ENCODE measurements at regions not wholly inside any gene's neighbourhood (a gene's known extent, or its start where the extent isn't known, plus 50 kb on each side); places are given as distances from the start of the nearest gene placed in this dataset.
"Not testable (repeated sequence)": the region's sequence is repeated elsewhere in the genome, so short reads cannot be mapped to it uniquely, and the experiment has no call there.

DNA sequence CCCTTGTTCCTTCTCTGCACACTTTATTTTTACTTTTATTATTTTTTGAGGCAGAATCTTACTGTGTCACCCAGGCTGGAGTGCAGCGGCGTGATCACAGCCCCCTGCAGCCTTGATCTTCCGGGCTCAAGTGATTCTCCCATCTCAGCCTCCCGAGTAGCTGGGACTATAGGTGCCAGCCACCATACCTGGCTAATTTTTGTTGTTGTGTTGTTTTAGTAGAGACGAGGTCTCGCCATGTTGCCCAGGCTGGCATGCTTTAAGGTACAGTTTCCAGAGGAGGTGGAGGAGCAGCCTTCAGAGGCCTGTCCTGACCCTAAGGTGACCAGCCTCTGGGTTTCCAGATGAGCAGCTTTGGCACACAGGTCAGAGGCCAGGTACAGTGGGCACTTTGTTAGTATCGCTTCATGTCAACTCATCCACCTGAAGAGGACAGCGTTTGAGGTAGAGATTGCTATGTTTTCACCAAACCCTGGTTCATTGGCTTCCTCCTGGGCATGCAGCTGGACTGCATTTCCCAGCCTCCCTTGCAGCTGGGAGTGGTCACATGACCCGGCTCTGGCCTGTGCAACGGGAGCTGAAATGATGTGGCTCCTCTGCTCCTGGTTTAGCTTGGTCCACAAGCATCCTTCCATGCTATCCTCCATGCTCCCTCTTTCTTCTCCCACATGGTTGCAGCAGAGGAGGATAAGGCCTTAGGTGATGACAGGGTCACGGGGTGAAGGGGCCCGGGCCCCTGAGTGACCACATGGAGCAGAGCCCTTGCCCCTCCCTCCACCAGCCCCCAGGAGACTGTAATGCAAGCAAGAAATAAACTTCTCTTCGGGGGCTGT is 139.3 kb upstream of the IER5L start:
- peak; percentile 67 for DNase-seq (ENCODE audit: low spot score)

DNA sequence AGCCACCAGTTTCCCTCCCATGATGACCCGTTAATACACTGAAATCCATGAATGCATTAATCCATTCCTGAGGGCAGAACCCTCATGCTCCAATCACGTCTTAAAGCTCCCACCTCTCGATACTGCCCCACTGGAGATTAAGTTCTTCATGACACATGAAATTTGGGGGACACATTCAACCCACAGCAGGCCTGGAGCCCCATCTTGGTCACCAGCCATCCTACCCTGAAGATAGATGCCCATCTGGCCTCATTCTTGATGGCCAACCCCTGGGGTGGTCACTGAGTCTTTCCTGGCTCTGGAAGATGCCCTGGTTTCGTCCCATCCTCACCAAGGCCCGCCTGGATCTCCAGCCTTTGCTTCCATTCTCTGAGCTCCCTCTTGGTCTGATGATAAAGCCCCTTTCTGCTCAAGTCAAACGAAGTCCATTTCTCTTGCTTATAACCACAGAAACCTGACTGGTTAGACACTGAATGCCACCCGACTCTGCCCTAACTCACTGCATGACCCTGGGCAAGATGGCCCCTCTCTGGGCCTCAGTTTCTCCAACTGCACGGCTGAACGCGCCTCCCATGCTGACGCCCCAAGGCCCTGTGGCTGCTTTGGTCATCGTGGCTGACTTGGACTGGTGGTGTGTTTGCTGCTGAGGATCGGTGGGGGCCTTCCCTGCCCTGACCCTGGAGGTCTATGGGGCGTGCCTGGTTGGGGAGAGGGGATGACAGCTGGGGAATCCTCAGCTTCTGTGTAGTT is 138.4 kb upstream of the IER5L start:
- DNase-seq (ENCODE audit: low spot score) = no peak

DNA sequence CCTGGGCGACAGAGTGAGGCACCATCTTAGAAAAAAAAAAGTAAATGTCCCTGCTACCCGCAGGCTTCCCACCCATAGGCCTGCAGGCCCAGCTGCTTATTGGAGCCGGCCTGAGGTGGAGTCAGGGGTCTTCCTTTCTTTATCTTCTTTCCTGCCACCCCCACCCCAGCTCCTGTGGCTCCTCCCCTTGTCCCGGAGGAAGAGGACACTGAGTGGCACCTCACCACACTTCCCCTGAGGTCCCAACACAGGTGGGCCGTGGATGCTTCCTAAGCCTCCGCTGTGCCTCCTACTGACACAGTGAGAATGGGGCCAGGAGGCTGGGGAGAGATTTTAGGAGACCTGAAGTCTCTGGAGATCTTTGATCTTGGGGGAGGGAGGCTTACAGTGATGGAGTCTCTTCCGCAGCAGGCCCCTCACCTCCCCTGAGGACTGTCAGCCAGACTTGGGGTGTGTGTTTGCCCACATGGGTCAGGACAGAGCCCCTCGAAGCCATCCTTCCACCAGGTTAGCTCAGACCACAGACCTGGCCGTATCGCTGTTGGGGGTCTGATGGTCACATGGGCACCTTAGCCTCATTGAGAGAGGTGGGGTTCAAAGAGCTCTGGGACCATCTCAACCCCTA is 135.4 kb upstream of the IER5L start:
- DNase-seq (ENCODE audit: low spot score) = no peak

DNA sequence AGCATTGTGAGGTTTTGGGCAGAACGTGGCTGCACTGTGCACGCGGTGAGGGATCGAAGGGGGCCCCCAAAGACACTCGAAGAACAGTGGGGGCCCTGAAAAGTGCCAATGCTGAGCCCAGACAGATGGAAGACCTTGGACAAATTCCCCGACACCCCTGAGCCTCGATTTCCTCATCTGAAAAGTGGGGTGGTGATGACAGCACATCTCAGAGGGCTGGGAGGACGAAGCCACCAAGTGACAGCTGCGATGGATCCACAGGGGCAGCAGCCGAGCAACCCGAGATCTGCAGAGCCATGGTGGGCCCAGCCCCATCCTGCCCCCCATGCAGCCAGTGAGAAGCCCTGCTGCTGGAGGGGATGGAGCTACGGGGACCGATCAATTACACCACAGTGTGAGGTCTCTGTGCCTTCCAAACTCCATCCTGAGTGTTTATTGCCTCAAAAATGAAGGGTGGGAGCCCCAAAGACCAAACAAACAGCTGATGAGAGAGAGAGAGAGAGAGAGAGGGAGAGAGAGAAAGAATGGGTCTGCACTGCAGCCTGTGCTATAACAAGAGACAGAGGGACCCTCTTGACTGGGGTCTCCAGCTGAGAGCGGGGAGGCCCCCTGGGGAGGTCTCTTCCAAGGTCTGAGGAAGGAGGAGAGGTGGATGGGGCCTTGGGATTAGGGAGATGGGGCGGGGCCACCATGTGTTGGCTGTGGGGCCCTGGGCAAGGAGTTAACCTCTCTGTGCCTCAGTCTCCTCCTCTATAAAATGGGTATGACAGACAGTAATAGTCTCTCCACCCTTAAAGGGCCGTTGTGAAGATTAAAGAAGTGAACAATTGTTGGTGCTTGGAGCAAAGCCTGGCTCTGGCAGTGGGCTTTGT is 134.4 kb upstream of the IER5L start:
- peak; percentile 51 for DNase-seq (ENCODE audit: low spot score)

DNA sequence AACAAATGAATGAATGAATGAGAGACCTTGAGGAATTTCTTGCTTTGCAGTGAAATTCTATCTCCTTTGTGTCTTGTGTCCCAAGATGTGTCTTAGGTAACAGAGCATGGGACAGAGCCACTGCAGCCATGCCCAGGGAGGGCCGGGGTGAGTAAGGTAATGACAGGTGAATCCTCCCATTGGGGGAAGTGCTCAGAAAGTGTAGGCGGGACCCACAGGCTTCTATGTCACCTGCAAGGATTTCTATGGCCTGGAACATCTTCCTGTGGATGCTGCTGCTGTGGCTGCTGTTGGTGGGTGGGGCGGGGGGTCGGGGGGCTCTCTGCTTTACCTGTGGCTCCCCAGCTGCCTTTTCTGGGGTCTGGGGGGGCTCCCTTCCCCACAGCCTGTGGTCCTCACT is 133.6 kb upstream of the IER5L start:
- no peak for DNase-seq (ENCODE audit: low spot score)

DNA sequence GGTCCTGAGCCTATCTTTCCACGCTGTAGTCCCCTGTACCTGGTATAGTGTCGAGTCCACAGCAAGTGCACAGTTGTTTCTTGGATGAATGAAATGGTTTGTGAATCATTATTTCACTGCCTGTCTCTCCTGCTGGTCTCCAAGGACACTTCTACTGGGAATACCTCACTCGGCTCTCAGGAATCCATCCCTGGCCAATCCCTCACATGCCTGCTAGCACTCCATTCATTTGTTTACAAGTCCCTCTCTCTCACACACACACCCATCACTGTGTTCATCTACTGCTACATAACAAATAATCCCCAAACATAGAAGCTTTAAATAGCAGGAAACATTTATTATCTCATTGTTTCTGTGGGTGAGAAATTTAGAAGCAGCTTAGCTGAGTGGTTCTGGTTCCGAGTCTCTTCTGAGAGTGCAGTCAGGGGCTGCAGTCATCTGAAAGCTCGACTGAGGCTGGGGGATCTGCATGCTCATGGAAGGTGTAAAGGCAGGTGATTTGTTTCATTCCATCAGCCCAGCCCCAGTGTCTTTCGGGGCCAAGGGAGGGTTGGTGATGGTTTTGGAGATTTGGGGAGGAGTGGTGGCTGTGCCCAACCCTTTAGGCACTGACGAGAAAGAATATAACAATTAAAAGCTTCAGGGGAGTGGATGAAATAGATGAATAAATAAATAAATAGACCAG is 132.7 kb upstream of the IER5L start:
- DNase-seq (ENCODE audit: low spot score) = no peak

DNA sequence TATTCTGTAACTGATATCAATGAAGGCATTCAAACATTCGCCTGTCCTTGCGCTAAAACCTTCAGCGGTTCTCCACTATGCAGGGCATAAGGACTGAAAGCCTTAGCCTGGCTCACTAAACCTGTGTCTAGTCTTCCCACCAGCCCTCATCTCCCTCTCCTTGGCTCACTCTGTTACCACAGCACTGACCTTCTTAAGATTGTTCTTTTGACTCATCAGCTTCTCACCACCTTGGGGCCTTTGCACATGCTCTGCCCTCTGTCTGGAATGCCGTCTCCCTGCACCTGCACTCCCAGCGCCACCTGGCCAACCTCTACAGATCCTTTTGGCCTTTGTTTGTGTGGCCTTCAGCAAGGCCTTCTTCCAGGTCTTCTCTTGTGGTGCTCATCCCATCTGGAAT is 131.8 kb upstream of the IER5L start:
- no peak for DNase-seq (ENCODE audit: low spot score)

DNA sequence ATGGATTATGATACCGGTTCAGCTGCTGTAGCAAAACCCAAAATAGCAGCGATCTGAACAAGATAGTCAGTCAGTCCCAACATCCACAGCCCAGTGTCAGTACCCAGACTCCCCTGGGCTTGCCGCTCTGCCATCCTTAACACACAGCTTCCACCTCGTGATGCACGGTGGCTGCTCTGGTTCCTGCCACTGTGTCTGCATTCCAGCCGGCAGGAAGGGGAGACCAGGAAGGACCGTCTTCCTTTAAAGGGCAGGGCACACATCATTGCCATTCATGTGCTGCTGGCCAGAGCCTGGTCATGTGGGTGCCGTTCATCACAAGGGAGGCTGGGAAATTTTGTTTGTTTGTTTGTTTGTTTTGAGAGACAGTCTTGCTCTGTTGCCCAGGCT is 131.0 kb upstream of the IER5L start:
- DNase-seq (ENCODE audit: low spot score) = no peak

DNA sequence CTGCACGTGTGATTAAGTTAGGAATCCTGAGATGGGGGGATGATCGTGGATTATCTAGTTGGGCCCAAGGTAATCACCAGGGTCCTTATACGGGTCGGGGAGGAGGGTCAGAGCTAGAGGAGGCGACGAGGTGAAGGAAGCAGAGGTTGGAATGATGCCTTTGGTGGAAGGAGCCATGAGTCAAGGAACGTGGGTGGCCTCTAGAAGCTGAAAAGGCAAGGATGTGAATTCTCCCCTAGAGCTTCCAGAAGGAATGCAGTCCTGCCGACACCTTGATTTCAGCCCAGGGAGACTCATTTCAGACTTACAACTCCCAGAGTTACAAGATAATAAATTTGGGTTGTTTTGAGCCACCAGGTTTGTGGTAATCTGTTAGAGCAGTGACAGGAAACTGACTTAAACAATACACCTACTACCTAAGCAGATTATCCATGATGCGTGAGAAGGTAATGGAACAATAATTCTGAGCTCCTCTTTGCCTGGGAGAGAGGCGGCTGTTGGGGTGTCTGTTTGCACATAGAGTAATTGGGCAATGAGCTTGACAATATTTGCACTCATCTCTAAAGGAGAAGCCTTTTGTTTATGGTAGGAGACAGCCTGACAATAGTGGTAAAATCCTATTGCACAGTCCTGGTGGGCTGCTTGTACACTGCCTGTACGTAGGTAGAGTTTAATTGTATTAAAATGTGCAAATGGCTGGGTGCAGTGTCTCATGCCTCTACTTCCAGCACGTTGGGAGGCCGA is 129.3 kb upstream of the IER5L start:
- no peak for DNase-seq (ENCODE audit: low spot score)

DNA sequence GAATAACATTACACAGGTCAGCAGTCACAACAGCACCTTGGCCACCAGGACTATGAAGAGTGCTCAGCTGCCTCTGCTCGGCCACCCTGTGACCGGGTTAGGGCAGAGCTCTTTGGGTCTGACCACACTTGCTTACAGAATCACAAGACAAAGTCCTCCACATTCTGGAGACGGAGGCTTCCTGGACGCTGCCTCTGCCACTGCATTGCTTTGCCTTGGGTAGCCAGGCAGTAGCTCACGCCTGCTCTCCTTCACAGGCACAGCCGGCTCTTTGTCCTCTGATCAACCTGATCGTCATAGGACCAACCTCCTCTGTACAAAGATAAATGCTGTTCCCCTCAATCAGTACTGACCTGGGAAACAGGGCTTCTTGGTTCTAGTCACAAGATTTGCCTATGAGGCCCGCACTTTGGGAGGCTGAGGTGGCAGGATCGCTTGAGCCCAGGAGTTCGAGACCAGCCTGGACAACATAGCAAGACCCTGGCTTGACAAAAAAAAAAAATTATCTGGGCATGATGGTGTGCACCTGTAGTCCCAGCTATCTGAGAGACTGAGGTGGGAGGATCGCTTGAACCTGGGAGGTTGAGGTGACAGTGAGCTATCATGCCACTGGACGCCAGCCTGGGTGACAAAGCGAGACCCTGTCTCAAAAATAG is 128.4 kb upstream of the IER5L start:
- peak; percentile 53 for DNase-seq (ENCODE audit: low spot score)

DNA sequence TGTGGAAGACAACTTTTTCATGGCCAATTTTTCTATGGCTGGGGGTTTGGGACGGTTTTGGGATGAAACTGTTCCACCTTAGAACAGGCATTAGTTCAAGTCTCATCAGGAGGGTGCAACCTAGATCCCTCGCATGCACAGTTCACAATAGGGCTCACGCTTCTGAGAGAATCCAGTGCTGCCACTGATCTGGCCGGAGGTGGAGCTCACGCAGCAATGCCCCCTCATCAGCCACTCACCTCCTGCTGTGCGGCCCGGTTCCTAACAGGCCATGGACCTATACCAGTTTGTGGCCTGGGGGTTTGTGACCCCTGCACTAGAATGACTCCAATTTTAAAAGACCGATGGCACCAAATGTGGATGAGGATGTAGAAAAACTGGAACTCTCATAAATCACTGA is 127.2 kb upstream of the IER5L start:
- no peak for DNase-seq (ENCODE audit: low spot score)

DNA sequence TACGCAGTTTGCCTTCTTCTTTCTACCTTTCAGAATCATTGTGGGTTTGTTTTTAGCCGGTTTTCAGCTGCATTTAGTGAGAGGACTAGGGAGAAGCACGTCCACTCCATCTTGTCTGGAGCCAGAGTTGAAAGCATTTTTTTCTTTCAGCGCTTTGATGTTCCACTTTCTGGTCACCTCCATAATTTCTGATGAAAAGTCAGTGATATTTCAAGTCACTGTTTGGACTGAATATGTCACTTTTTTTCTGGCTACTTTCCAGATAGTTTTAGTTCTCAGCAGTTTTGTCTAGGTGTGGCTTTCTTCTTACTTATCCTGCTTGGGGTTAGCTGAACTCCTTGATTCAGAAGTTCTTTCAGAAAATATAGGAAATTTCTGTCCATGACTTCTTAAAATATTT is 123.9 kb upstream of the IER5L start:
- no peak for DNase-seq (ENCODE audit: low spot score)

DNA sequence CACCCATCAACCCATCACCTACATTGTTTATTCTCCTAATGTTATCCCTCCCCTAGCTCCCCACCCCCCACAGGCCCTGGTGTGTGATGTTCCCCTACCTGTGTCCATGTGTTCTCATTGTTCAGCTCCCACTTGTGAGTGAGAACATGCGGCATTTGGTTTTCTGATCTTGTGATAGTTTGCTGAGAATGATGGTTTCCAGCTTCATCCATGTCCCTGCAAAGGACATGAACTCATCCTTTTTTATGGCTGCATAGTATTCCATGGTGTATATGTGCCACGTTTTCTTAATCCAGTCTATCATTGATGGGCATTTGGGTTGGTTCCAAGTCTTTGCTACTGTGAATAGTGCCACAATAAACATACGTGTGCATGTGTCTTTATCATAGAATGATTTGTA is 118.1 kb upstream of the IER5L start:
- DNase-seq (ENCODE audit: low spot score) = not testable (repeated sequence)

DNA sequence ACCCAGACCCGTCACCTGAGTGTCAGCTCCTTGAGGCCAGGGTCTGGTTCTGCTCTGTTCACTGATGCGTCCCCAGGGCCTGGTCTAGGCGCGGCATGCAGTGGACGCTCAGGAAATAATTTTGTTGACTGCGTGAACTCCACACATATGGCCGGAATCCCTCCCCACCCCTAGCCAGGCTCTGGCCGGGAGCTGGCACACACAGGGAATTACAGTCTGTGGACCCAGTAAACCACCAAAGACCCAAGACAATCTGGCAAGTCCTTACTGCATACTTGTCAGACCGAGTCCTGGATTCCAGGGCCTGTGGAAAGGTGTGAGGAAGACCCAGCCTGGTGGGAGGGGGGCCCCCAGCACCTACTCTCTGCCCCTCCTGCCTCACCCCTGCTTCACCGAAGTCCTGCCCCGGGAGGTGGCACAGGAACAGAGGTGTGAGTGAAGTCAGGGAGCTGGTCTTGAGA is 113.0 kb upstream of the IER5L start:
- DNase-seq (ENCODE audit: low spot score) = peak; percentile 59

DNA sequence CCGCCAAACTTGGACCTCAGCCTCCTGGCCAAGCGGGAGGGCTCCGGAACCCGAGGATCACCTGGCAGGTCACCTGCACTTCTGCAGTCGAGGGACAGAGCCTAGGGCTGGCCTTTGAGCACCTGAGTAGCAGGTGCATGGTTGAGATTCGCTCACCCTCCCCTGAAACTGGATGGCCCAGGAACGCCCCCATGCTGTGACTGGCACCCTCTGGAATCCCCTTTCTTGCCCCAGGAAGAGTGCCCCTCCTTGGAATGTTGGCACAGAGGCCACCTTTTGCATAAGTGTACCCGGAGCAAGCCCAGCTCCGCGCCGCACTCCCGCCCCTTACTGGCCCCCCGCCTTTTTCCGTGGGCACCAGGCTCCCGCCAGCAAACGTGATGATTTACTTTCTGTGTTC is 112.5 kb upstream of the IER5L start:
- DNase-seq (ENCODE audit: low spot score) = peak; percentile 23

DNA sequence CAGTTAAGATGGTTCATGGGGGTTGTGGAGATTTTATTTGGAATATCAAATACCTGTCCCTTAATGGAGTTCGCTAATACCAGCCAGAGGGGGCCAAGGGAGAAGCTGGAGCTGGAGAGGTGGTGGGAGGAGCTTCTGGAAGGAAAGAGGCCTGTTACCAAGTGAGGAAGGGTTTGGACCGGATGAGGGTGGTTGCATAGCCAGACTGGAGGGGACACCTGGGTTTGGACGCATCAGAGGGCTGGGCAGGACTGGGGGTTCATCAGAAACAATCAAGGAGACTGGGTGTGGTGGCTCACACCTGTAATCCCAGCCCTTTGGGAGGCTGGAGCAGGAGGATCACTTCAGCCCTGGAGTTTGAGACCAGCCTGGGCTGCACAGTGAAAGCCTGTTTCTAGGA is 111.8 kb upstream of the IER5L start:
- DNase-seq (ENCODE audit: low spot score) = peak; percentile 36

DNA sequence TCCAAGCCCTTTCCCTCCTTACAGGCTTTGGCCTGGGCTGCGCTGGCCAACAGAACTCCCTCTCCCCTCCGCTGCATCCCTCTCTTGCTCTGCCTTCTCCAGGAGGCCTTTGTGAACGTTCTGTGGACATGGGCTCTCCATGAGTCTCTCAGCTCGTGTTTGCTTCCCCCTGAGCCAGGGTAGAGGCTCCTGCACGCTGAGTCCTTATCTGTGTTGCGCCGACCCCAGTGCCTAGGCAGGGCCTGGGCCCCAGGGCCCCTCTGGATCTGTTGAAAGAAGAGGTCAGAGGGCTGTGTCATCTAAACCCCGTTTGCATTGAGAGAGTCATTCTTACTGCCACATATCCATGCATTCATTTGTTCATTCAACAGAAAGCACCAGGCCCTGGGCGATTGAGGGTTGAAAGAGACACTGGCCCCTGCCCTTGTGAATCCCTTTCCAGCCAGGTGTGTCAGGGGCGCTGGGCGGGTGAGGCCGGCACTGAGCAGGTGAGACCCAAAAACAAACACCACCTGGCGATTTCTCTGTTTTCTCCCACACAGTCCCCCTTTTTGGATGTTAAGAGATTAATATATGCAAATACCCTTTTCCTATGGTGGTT is 111.2 kb upstream of the IER5L start:
- DNase-seq (ENCODE audit: low spot score) = peak; percentile 45

DNA sequence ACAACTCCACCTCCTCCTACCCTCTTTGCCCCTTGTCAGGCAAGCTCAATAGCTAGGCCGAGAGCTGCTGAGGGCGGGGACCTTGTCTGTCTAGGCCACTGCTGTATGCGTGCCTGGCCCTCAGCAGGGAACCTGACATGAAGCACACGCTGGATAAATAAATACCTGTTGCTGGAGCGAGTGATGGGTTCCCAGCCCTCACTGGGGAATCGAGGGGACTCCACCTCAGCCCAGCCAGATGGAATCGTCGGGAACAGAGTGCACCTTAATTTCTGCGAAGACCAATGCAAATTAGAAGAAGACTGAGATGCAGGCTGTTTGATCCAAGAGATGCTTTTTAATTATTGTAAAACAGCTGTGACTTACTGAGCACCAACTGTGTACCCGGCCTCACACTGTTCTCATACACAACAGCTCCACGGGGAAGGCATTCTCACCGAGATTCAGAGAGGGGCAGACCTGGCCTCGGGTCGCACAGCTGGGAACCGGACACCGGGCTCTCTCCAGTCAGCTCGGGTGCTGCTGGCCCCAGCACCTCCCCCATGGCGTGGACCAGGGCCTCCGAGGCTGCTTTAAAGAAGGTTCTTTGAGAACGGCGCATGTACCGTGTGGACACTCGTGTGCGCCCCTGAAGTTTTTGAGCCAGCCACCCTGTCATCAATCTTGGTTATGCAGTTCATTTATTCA is 109.7 kb upstream of the IER5L start:
- peak; percentile 38 for DNase-seq (ENCODE audit: low spot score)
